ENCODE measurements at regions not wholly inside any gene's neighbourhood (a gene's known extent, or its start where the extent isn't known, plus 50 kb on each side); places are given as distances from the start of the nearest gene placed in this dataset.

DNA sequence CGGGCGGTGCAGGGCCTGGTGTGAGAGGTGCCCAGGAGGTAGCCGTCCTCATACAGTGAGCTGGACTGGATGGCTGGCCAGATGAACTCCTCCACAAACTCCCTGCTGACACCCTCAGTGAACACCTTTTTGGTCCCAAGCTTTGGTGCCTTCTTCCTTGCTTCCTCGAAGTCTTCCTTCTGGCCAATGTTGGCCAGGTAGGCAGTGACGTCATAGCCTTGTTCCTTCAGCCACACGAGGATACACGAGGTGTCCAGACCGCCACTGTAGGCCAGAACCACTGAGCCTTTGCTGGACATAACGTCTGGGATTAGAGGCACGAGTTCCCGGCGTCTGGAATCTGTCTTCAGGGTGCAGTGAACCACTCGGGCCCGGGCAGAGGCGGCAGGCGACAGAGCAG lies 206.8 kb upstream of the SP4 start:
- TF ChIP-seq POLR2A (IDR thresholded peaks at IDR 0.05; ENCODE audit: borderline replicate concordance, extremely low read depth, insufficient read depth, insufficient read length) (no peak), RAD21 (IDR thresholded peaks at IDR 0.05; ENCODE audit: low read depth) (no peak), EZH2 (IDR thresholded peaks at IDR 0.05) (no peak), FOSL1 (IDR thresholded peaks at IDR 0.05; ENCODE audit: low read depth) (no peak), CEBPB (IDR thresholded peaks at IDR 0.05; ENCODE audit: low read depth) (no peak), EZH2phosphoT487 (IDR thresholded peaks at IDR 0.05; ENCODE audit: borderline replicate concordance) (no peak), YY1 (IDR thresholded peaks at IDR 0.05; ENCODE audit: extremely low read depth, insufficient replicate concordance, low read depth, low read length) (no peak), SRF (IDR thresholded peaks at IDR 0.05; ENCODE audit: low read depth) (no peak)
- TF ChIP-seq, protein P1, sequence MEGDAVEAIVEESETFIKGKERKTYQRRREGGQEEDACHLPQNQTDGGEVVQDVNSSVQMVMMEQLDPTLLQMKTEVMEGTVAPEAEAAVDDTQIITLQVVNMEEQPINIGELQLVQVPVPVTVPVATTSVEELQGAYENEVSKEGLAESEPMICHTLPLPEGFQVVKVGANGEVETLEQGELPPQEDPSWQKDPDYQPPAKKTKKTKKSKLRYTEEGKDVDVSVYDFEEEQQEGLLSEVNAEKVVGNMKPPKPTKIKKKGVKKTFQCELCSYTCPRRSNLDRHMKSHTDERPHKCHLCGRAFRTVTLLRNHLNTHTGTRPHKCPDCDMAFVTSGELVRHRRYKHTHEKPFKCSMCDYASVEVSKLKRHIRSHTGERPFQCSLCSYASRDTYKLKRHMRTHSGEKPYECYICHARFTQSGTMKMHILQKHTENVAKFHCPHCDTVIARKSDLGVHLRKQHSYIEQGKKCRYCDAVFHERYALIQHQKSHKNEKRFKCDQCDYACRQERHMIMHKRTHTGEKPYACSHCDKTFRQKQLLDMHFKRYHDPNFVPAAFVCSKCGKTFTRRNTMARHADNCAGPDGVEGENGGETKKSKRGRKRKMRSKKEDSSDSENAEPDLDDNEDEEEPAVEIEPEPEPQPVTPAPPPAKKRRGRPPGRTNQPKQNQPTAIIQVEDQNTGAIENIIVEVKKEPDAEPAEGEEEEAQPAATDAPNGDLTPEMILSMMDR (IDR thresholded peaks at IDR 0.05 in 2 of 3, conservative IDR thresholded peaks at IDR 0.05 in 1 of 3; ENCODE audit: borderline replicate concordance in 1 of 3, insufficient read depth in 1 of 3, low read depth in 2 of 3, low read length in 2 of 3) = no peak

Data from HCT116 (cell line).